Ovary (tissue), 7 donors: ENCODE measurements at regions not wholly inside any gene's neighbourhood (a gene's known extent, or its start where the extent isn't known, plus 50 kb on each side); places are given as distances from the start of the nearest gene placed in this dataset.

Source experiments
- DNase-seq, 5 donors: peaks; one replicate each; pipeline ENCODE4 v3.0.0-alpha.2; 2019 to 2020
- H3K27ac ChIP-seq, 2 donors: fragments of 200-600 bp; one replicate each; pipeline versions ENCODE4 v1.5.1 to v1.8.0; 2019 to 2022
- H3K27me3 ChIP-seq: fragments of 200-600 bp; one replicate; pipeline ENCODE4 v1.8.0; 2022
- H3K36me3 ChIP-seq: fragments of 200-600 bp; sonication (generic); one replicate; pipeline ENCODE4 v1.5.1; 2019
- H3K4me1 ChIP-seq: one replicate; pipeline ENCODE4 v1.8.1; 2013; ENCODE audit warnings: mild to moderate bottlenecking, moderate library complexity; ENCODE audit not compliant: insufficient read depth
- H3K4me3 ChIP-seq: fragments of 200-600 bp; sonication (generic); one replicate; pipeline ENCODE4 v1.5.1; 2017
- H3K9me3 ChIP-seq, 2 donors: fragments of 200-600 bp in 1 of 2; sonication (generic) in 1 of 2; one replicate each; pipeline versions ENCODE4 v1.5.1 to v1.8.1; 2013 to 2019; ENCODE audit warnings: mild to moderate bottlenecking in 1 of 2, moderate library complexity in 1 of 2
- EP300 ChIP-seq: sonication (generic); formaldehyde crosslinking; IDR thresholded peaks from one replicate; pipeline ENCODE4 v1.6.1; 2017; ENCODE audit warnings: antibody characterized with exemption
- POLR2A ChIP-seq: fragments of 450-650 bp; IDR thresholded peaks from one replicate; pipeline ENCODE4 v1.6.1; 2017; ENCODE audit warnings: antibody characterized with exemption, mild to moderate bottlenecking, moderate library complexity
- WGBS, 3 donors: extraction: QIAGEN DNeasy Blood & Tissue Kit in 1 of 3; methylation state at CpG; one replicate each; pipeline versions ENCODE4 v1.1.5 to v1.1.7; 2013 to 2017; 5-methylcytosine and 5-hydroxymethylcytosine counted together
- intact Hi-C, 4 donors: fragments of 100-400 bp; cut with DNase I; formaldehyde crosslinking; loops; one replicate each; pipeline versions ENCODE4 v1.11.0 to v1.15.1; 2022 to 2023
- TF ChIP-seq, protein P1 (sequence below), 3 donors: fragments of 450-650 bp in 2 of 3; fragments of 200-600 bp in 1 of 3; IDR thresholded peaks; one replicate each; pipeline versions ENCODE4 v1.5.1 to v1.8.0; 2016 to 2022; ENCODE audit warnings: antibody characterized with exemption in 3 of 3, mild to moderate bottlenecking in 1 of 3
- donor health status: DM: no; HTN: no; CAD: no; lungs with moderate emphysema.
- donor health status: DM: no; HTN: no; CAD: no.
- donor health status: Bipolar disorder and iron deficiency.
- donor health status: DM: no; HTN: no; CAD: no.
- donor health status: DM: yes; HTN: yes; CAD: no.

DNA sequence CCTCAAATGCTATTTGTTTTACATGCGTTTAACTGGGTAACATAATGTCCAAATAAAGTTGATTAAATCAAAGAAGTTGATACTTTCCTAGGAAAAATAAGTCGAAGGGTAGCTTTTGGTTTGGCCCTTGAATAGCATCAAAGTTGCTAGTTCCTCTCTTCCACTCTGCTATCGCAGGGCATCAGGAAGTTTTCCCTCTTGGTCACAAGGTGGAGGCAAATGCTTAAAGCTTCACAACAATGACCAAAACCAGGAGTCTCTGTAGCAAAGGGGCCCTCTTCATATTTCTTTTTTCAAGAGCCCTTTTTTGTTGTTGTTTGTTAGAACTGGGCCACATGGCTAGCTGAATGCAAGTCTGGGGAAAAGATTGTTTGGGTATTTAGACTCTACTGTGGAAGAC, 668.4 kb downstream of the KCNT2 start:
- no peak overlapping the region for H3K27ac ChIP-seq
- H3K9me3 ChIP-seq: no peaks in the 10 kb centered on the region
- H3K4me1 ChIP-seq: no peaks in the 10 kb centered on the region
- WGBS, 3 donors: 55 to 69% (median 56%) methylated on average over 3 of the region's 3 CpGs
- intact Hi-C loops: no loop called here
- H3K4me3 ChIP-seq: no peak overlapping the region
- H3K36me3 ChIP-seq: no peaks in the 10 kb centered on the region
- TF ChIP-seq POLR2A (no peak), EP300 (no peak)
- TF ChIP-seq, protein P1, sequence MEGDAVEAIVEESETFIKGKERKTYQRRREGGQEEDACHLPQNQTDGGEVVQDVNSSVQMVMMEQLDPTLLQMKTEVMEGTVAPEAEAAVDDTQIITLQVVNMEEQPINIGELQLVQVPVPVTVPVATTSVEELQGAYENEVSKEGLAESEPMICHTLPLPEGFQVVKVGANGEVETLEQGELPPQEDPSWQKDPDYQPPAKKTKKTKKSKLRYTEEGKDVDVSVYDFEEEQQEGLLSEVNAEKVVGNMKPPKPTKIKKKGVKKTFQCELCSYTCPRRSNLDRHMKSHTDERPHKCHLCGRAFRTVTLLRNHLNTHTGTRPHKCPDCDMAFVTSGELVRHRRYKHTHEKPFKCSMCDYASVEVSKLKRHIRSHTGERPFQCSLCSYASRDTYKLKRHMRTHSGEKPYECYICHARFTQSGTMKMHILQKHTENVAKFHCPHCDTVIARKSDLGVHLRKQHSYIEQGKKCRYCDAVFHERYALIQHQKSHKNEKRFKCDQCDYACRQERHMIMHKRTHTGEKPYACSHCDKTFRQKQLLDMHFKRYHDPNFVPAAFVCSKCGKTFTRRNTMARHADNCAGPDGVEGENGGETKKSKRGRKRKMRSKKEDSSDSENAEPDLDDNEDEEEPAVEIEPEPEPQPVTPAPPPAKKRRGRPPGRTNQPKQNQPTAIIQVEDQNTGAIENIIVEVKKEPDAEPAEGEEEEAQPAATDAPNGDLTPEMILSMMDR (IDR thresholded peaks at IDR 0.05): no peak
- no peak for DNase-seq
- no peaks in the 10 kb centered on the region for H3K27me3 ChIP-seq

DNA sequence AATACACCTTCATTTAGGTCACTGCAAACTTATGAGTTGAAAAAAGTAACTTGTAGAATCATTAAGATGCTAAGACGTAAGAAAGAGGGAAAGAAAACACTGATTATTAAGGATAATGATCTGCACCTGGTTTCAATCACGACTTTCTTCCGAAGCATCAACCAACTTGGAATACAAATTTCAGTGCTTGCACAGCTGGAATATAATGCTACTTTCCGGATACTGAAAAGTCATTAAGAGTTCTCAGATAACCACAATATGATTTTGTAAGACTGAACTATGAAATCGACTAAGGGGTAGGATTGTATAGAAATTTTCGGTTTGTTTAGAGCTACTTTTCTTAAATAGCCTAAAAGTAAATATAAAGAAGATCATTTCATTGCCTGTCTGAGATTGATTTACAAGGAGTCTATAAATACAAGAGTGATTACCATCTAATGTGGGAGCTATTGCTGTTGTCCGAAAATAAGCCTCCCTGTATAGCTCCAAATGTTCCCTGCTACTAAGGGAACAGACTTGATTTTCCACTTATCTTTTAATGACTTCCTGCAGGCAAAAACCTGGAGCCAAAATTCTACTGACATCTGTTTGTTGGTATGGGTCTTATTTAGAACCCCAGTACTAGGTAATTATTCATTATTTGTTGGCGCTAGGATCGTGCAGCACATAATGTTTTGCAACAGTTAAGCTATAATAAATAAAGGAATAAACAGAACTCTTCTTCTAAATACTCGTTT, 673.3 kb downstream of the KCNT2 start:
- 19 to 27% (median 22%) methylated on average over 10 of the region's 10 CpGs for WGBS, 3 donors

DNA sequence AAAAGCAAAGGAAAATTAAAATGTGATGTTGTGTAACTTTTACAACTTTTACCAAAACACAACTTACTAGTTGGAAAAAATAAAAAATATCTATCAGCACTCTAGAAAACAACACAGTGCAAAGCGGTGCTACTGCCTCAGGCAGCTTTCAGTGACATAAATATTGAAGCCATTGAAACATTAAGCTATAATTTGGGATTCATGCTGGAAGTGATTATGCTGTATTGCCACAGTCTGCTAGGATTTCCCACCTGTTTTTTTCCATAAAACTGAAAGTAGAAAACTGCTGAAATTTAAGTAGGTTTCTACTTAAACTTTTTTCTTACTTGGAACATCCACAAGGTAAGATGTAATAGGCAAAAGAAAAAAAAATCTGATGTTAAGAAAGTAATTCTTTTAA, 674.4 kb downstream of the KCNT2 start:
- Histone ChIP-seq H3K36me3 (no peaks in the 10 kb centered on the region), H3K27me3 (no peaks in the 10 kb centered on the region), H3K4me1 (no peaks in the 10 kb centered on the region), H3K4me3 (no peak overlapping the region), H3K9me3 (no peaks in the 10 kb centered on the region), H3K27ac (no peak overlapping the region)
- no peak for DNase-seq
- intact Hi-C loops: no loop called here
- TF ChIP-seq EP300: no peak
- TF ChIP-seq, protein P1 (IDR thresholded peaks at IDR 0.05): no peak
- no peak for TF ChIP-seq POLR2A
- WGBS, 3 donors: 77 to 86% (median 80%) methylated on average over 1 of the region's 1 CpG

More for the DNA sequence above, 673.3 kb downstream of the KCNT2 start:
- Histone ChIP-seq H3K27me3 (no peaks in the 10 kb centered on the region), H3K27ac (no peak overlapping the region), H3K36me3 (no peaks in the 10 kb centered on the region), H3K9me3 (no peaks in the 10 kb centered on the region), H3K4me3 (no peak overlapping the region), H3K4me1 (no peaks in the 10 kb centered on the region)
- TF ChIP-seq, protein P1 (IDR thresholded peaks at IDR 0.05): no peak
- TF ChIP-seq POLR2A (no peak), EP300 (no peak)
- no peak for DNase-seq
- intact Hi-C loops: no loop called here

DNA sequence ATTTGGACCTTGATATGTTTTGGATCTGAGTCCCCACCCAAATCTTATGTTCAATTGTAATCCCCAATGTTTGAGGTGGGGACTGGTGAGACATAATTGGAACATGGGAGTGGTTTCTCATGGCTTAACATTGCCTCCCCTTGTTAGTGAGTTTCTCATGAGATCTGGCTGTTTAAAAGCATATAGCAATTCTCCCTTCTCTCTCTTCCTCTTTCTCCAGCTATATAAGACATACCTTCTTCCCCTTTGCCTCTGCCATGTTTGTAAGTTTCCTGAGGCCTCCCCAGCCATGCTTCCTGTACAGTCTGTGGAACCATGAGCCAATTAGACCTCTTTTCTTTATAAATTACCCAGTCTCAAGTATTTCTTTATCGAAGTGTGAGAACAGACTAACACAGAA, 692.4 kb downstream of the KCNT2 start:
- WGBS, 3 donors: 92 to 98% (median 97%) methylated on average over 1 of the region's 1 CpG
- H3K4me3 ChIP-seq: no peak overlapping the region
- no peak for TF ChIP-seq EP300
- TF ChIP-seq, protein P1 (IDR thresholded peaks at IDR 0.05): no peak
- no peak for TF ChIP-seq POLR2A
- H3K9me3 ChIP-seq: no peaks in the 10 kb centered on the region
- no peak overlapping the region for H3K27ac ChIP-seq
- H3K4me1 ChIP-seq: no peaks in the 10 kb centered on the region
- no peak for DNase-seq
- H3K36me3 ChIP-seq: no peaks in the 10 kb centered on the region
- intact Hi-C loops: no loop called here
- no peaks in the 10 kb centered on the region for H3K27me3 ChIP-seq
